Activated naive CD4-positive, alpha-beta T cell treated with anti-CD3 and anti-CD28 coated beads, Interleukin-2, amount 50 U/mL, for 16 hours (primary cell): ENCODE measurements at regions not wholly inside any gene's neighbourhood (a gene's known extent, or its start where the extent isn't known, plus 50 kb on each side); places are given as distances from the start of the nearest gene placed in this dataset.
"Not testable (repeated sequence)": the region's sequence is repeated elsewhere in the genome, so short reads cannot be mapped to it uniquely, and the experiment has no call there.

Experiments used
- DNase-seq: peaks from one replicate; pipeline ENCODE4 v3.0.0-alpha.2; 2020

DNA sequence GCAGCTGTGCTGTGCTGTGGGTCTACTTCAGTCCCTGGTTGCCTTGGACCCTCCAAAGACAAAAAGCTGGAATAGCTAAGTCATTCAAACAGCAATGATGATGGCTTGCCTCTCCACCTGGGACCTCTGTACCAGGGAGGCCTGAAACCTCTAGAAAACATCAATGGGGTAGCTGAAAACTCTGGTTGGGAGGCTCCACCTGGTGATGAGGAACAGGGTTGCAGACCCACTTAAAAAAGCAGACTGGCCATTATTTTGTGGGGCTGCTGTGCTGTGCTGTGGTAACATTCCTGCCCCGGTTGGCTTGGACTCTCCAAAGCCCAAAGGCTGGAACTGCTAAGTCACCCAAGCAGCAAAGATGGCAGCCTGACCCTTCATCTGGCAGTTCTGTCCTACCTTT lies 839.3 kb upstream of the ARRDC3 start:
- DNase-seq = no peak

GRCh38 chr5:92216852-92217251 lies 833.7 kb upstream of the ARRDC3 start:
- not testable (repeated sequence) for DNase-seq

DNA sequence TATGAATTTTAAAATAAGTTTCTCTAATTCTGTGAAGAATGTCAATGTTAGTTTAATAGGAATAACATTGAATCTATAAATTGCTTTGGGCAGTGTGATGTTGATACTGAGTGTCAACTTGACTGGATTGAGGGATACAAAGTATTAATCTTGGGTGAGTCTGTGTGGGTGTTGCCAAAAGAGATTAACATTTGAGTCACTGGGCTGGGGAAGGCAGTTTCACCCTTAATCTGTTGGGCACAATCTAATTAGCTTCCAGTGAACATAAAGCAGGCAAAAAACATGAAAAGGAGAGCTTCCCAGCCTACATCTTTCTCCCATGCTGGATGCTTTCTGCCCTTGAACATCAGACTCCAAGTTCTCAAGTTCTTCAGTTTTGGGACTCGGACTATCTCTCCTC lies 832.0 kb upstream of the ARRDC3 start:
- DNase-seq = no peak

- no peak for DNase-seq
Observed at GRCh38 chr5:92208265-92208664, 825.1 kb upstream of the ARRDC3 start.

GRCh38 chr5:92207151-92207550 lies 824.0 kb upstream of the ARRDC3 start:
- no peak for DNase-seq

DNA sequence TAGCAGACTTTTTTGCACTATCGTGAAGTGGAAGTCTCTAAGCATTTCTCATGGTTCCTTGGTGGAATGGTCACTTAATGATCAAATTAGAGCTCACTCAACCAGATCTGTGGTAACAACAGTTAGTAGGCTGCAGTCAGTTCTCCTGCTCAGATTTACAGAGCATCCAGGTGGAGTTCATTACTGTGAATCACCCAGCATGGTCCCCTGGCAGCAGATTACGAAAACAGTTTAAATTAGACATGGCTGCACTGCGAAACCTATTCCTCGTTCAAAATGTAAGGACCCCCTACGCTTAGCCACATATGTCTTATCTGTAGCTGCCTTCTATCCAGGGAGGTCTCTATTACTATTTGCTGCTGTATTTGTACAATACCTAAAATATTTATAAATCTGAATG lies 823.6 kb upstream of the ARRDC3 start:
- DNase-seq = no peak

DNA sequence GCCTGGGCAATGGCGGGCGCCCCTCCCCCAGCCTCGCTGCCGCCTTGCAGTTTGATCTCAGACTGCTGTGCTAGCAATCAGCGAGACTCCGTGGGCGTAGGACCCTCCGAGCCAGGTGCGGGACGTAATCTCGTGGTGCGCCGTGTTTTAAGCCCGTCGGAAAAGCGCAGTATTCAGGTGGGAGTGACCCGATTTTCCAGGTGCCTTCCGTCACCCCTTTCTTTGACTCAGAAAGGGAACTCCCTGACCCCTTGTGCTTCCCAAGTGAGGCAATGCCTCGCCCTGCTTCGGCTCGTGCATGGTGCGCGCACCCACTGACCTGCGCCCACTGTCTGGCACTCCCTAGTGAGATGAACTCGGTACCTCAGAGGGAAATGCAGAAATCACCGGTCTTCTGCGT lies 815.9 kb upstream of the ARRDC3 start:
- DNase-seq = not testable (repeated sequence)

DNA sequence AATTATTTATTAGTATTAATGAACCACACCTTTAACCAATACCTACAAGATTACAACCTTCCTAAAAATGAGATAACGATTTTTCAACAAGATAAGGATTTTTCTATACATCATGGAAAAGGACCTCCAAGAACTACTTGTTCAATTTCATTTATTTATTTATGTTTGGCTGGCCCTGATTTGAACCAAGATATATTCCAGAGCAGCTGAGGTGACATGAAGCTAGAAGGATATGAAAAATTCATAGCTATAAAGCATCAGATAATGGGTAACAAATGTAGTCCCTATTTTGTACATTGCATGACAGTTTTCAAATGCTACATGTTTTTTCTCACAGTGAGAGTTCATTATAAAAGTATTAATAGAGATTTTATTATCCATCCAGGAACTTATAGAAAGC lies 798.5 kb upstream of the ARRDC3 start:
- DNase-seq = no peak

- no peak for DNase-seq
Observed at GRCh38 chr5:92180391-92180790, 797.3 kb upstream of the ARRDC3 start.

GRCh38 chr5:92179651-92180050 lies 796.5 kb upstream of the ARRDC3 start:
- no peak for DNase-seq

DNA sequence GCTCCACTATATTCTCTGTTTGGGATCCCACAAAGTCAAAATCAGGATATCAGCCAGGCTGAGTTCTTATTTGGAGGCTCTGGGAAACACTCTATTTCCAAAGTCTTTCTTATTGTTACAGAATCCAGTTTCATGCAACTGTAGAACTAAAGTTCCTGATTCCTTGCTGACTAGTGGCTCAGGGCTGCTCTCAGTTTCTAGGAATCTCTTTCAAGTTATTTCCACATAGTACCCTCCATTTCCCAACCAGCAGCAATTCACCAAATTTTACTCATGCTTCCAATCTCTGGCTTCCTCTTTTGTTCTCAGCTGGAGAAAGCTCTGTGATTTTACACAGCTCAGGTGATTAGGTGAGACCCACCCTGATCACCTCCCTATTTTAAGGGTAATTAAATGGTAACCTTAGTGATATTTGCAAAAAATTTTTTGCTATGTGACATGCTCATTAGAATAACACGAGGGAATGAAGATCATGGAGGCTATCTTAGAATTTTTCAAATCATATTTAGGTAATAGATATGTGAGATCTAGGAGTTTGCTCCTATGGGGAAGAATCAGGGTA lies 794.9 kb upstream of the ARRDC3 start:
- no peak for DNase-seq

DNA sequence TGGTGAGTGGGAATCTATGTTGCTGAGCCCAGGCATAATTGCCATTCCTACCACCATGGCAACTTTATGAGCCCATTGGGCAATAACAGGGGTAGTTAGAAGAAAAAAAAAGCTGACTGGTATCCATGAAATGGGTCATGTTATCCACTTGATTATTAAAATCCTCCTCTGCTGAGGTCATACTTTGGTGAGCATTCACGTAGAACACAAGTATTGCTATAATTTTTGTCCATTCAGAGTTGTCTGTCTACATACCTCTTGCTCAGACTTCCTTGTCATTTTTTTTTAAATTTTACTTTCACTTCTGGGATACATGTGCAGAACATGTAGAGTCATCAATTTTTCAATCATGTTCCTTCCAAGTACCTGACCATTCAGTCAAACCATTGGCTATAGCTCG lies 780.8 kb upstream of the ARRDC3 start:
- no peak for DNase-seq

DNA sequence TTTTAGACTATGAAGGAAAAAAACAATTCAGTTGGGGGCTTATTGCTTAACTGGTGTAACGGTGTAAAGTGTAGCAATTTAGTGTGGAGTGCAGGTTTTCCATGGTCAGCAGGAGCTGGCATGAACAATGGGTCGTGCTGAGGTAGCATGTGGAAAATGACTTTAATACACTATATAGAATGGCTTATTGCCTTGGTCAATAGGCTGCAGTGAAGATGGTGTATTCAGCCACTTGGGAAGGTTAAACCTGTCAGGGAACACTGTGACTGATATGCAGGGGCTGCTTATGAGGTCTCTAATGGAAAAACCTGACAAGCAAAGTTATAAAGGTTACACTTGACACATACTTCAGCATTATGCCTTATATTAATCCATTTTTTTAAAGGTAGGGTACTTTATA lies 764.7 kb upstream of the ARRDC3 start:
- DNase-seq = no peak

GRCh38 chr5:92147266-92147665 lies 764.1 kb upstream of the ARRDC3 start:
- DNase-seq = no peak

DNA sequence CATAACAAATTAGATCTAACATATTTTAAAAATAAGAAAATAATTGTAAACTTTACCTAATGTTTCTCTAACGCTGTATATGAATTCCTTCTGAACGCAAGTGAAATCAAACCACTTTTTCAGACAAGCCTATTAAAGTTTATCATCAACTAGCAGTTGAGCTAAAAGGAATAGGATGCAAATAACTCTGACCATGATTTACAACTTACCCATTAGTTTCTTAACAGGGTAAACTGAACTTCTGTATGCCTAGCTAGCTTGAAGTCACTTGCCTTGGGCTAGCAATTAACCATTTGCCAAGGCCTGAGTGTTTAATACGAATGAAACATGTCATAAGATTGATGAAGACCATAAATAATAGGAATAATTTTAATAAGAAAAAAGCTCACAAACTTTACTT lies 762.7 kb upstream of the ARRDC3 start:
- no peak for DNase-seq

GRCh38 chr5:92144824-92145223 lies 761.7 kb upstream of the ARRDC3 start:
- no peak for DNase-seq

DNA sequence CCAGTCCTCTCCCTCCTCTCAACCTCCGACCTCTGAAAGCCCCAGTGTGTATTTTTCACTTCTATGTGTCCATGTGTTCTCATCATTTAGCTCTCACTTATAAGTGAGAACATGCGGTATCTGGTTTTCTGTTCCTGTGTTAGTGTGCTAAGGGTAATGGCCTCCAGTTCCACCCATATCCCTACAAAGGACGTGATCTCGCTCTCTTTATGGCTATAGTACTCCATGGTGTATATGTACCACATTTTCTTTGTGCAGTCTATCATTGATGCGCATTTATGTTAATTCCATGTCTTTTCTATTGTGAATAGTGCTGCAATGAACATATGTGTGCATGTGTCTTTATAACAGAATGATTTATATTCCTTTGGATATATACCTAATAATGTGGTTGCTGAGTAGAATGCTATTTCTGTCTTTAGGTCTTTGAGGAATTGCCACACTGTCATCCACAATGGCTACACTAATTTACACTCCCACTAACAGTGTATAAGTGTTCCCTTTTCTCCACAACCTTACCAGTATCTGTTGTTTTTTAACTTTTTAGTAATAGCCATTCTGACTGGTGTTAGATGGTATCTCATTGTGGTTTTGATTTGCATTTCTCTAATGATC lies 749.3 kb upstream of the ARRDC3 start:
- DNase-seq = not testable (repeated sequence)

- DNase-seq = no peak
Observed at GRCh38 chr5:92126182-92126581, 743.1 kb upstream of the ARRDC3 start.

- DNase-seq = no peak
Observed at GRCh38 chr5:92119110-92119509, 736.0 kb upstream of the ARRDC3 start.

DNA sequence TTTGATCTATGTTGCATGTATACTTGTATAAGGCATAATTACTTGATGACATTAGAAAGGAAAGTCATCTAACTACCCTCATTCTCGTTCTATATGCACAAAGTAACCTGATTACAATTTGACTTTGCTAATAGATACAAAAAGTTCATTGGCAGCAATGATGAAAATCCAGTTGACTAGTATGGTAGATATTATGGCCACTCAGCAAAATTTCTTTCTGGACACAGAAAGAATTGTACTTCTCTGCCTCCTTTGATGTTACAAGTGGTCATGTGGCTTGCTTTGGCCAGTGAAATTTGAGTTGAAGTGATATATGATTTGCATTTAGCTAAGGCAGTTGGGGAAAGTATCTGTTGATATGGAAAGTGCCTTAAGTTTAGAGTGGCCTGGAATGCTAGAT lies 723.7 kb upstream of the ARRDC3 start:
- DNase-seq = no peak

DNA sequence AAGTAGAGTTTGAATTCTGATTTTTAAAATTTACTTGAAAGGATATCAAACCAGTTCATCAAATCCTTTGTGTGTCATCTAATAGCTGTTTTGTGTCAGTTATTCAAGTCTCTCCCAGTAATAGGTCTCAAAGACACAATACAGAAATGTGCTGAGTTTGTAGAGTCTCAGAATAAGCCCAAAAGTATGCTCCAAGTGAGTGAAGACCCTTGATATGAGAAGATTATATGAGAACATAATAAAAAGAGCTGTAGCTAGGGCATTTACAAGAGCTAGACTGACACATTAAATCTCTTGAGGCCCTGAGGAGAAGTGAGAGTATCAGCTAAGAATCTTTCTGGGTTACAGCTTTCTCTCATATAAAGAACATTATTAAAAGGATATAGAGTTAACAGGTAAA lies 721.0 kb upstream of the ARRDC3 start:
- DNase-seq = no peak

GRCh38 chr5:92102313-92102712 lies 719.2 kb upstream of the ARRDC3 start:
- DNase-seq = no peak

DNA sequence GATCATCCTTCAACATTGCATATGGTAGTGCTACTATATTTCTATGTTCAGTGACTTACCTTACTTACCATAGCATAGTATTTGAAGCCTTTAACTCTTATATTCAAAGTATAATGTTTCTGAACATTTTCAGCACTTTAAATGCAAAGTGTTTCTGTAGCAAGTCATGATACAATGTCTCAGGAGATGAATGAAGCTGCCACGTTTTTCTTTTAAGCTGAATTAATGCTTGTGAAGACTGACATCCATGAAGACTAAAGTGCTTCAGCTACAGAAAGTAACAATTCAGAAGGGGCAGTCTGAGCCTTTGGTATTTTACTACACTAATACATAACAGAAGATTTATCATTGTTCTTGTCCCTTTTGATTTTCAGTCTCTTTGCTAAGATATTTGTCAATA lies 709.1 kb upstream of the ARRDC3 start:
- no peak for DNase-seq

GRCh38 chr5:92086059-92086811 lies 703.1 kb upstream of the ARRDC3 start:
- DNase-seq = no peak
